ENCODE measurements at regions not wholly inside any gene's neighbourhood (a gene's known extent, or its start where the extent isn't known, plus 50 kb on each side); places are given as distances from the start of the nearest gene placed in this dataset.

DNA sequence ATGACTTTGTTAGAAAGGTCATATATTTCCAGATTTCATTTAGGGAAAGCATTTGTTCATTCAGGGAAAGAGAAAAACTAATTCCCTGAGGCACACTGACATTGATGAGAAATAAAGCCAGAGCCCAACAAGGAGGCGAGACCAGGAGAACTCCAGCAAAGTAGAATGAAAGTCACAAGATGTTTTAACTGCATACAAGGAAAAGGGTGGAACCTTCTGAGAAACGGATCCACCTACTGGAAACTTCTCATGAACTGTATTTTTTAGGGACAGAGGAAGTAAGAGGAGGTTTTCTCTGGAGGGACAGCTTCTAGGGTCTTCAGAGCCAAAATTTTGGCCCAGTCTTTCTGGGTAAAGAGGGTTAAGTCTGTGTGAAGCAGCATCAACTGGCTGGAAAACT is 548.2 kb upstream of the PIK3C3 start:
- TF ChIP-seq, protein P1, sequence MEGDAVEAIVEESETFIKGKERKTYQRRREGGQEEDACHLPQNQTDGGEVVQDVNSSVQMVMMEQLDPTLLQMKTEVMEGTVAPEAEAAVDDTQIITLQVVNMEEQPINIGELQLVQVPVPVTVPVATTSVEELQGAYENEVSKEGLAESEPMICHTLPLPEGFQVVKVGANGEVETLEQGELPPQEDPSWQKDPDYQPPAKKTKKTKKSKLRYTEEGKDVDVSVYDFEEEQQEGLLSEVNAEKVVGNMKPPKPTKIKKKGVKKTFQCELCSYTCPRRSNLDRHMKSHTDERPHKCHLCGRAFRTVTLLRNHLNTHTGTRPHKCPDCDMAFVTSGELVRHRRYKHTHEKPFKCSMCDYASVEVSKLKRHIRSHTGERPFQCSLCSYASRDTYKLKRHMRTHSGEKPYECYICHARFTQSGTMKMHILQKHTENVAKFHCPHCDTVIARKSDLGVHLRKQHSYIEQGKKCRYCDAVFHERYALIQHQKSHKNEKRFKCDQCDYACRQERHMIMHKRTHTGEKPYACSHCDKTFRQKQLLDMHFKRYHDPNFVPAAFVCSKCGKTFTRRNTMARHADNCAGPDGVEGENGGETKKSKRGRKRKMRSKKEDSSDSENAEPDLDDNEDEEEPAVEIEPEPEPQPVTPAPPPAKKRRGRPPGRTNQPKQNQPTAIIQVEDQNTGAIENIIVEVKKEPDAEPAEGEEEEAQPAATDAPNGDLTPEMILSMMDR (IDR thresholded peaks at IDR 0.05) = no peak
- no peak for TF ChIP-seq POLR2A (IDR thresholded peaks at IDR 0.05)
- no peak for TF ChIP-seq EP300 (IDR thresholded peaks at IDR 0.05; ENCODE audit: low read depth)
